HepG2 (cell line): ENCODE measurements at regions not wholly inside any gene's neighbourhood (a gene's known extent, or its start where the extent isn't known, plus 50 kb on each side); places are given as distances from the start of the nearest gene placed in this dataset.

ENCODE experiments used
- ARNTL ChIP-seq: sonication (generic); formaldehyde crosslinking; IDR thresholded peaks from 2 replicates; pipeline ENCODE4 v1.4.0; 2020; ENCODE audit warnings: mild to moderate bottlenecking, missing genetic modification reagents
- FOXC1 ChIP-seq: sonication (generic); formaldehyde crosslinking; IDR thresholded peaks from 2 replicates; pipeline ENCODE4 v1.8.0; 2022; ENCODE audit warnings: mild to moderate bottlenecking, missing genetic modification reagents, borderline replicate concordance
- GPN1 ChIP-seq: sonication (generic); formaldehyde crosslinking; IDR thresholded peaks from 2 replicates; pipeline ENCODE4 v1.5.1; 2020; ENCODE audit warnings: missing genetic modification reagents, borderline replicate concordance
- IRF2 ChIP-seq: IDR thresholded peaks from 2 replicates; pipeline ENCODE4 v1.6.1; 2018; ENCODE audit warnings: missing genetic modification reagents, missing compliant biosample characterization
- MIXL1 ChIP-seq: IDR thresholded peaks from 2 replicates; pipeline ENCODE4 v1.6.1; 2016
- MXD4 ChIP-seq: IDR thresholded peaks from 2 replicates; pipeline ENCODE4 v1.6.1; 2016; ENCODE audit warnings: mild to moderate bottlenecking, missing biosample characterization, missing genetic modification reagents
- NFYB ChIP-seq: sonication (generic); formaldehyde crosslinking; IDR thresholded peaks from 2 replicates; pipeline ENCODE4 v1.4.0; 2020; ENCODE audit warnings: missing genetic modification reagents
- PLSCR1 ChIP-seq: sonication (generic); formaldehyde crosslinking; IDR thresholded peaks from 2 replicates; pipeline ENCODE4 v1.5.0; 2020; ENCODE audit warnings: missing genetic modification reagents, mild to moderate bottlenecking, borderline replicate concordance
- PRDM10 ChIP-seq: sonication (generic); formaldehyde crosslinking; IDR thresholded peaks from 2 replicates; pipeline ENCODE4 v1.4.0; 2020; ENCODE audit warnings: low read depth, missing genetic modification reagents
- RBM22 ChIP-seq: fragments of 200-400 bp; formaldehyde crosslinking; optimal IDR thresholded peaks from 2 replicates; pipeline ENCODE3; 2017; ENCODE audit warnings: mild to moderate bottlenecking, low read length, moderate library complexity
- RFX1 ChIP-seq: fragments of 450-650 bp; IDR thresholded peaks from 2 replicates; pipeline ENCODE4 v1.6.1; 2017
- TFE3 ChIP-seq: IDR thresholded peaks from 2 replicates; pipeline ENCODE4 v1.6.1; 2016
- ZC3H13 ChIP-seq: sonication (generic); formaldehyde crosslinking; IDR thresholded peaks from 2 replicates; pipeline ENCODE4 v1.8.1; 2023; ENCODE audit warnings: mild to moderate bottlenecking, missing genetic modification reagents, moderate library complexity
- ZNF124 ChIP-seq: sonication (generic); formaldehyde crosslinking; IDR thresholded peaks from 2 replicates; pipeline ENCODE4 v1.4.0; 2020; ENCODE audit warnings: missing genetic modification reagents
- ZNF256 ChIP-seq: sonication (generic); formaldehyde crosslinking; conservative IDR thresholded peaks from 2 replicates; pipeline ENCODE4 v1.4.0; 2020; ENCODE audit warnings: missing genetic modification reagents
- ZNF326 ChIP-seq: sonication (generic); formaldehyde crosslinking; IDR thresholded peaks from 2 replicates; pipeline ENCODE4 v1.4.0; 2020; ENCODE audit warnings: missing genetic modification reagents, borderline replicate concordance
- ZNF605 ChIP-seq: sonication (generic); formaldehyde crosslinking; IDR thresholded peaks from 2 replicates; pipeline ENCODE4 v1.8.0; 2022; ENCODE audit warnings: mild to moderate bottlenecking, missing genetic modification reagents
- ZNF772 ChIP-seq: sonication (generic); formaldehyde crosslinking; IDR thresholded peaks from 2 replicates; pipeline ENCODE4 v1.5.0; 2020; ENCODE audit warnings: mild to moderate bottlenecking, missing genetic modification reagents
- ZSCAN12 ChIP-seq: sonication (generic); formaldehyde crosslinking; IDR thresholded peaks from 2 replicates; pipeline ENCODE4 v1.9.0; 2021; ENCODE audit warnings: mild to moderate bottlenecking, missing genetic modification reagents
- TF ChIP-seq, protein P1 (sequence below): sonication (generic); formaldehyde crosslinking; conservative IDR thresholded peaks from 2 replicates; pipeline ENCODE4 v1.4.0; 2020; ENCODE audit warnings: missing genetic modification reagents
- TF ChIP-seq, protein P2 (sequence below): sonication (generic); formaldehyde crosslinking; IDR thresholded peaks from 2 replicates; pipeline ENCODE4 v1.8.1; 2023; ENCODE audit warnings: mild to moderate bottlenecking, moderate library complexity, missing genetic modification reagents

DNA sequence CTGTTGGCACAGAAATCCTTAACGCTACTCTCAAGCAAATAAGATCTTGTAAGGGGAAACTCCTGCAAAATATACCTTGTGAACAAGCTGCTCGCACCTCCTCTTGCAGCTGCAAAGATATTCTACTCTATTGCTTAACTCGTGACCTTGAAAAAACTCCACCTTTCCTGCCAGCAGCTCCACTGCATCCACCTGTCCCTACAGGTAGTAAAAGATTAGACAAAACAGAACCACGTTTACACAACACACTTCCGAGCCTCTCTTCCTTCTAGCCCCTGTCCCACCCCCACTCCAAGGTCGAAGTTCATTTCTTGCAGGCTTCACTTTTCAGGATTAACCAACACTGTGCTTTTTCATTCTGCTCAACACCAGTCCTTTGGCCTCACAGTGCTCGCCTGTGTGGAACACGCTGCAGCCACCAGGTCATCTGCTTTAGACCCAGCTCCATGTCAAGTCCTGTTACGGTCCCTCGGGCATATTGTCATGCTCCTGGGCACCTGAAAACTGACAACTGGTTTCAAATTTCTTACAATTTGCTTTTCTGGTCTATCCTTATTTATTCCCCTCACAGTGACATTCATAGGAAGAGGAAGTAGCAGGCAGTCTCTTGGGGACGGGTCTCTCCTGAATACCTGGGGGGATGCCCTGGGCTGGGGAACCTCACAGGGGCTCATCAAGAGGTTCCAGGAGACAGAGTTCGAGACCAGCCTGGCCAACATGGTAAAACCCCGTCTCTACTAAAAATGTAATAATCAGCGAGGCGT, 165.8 kb upstream of the KLF14 start (continued):
- TF ChIP-seq PRDM10 (CRISPR knock-in tag): peak; percentile 53; the same call in 1 of the 2 replicates
- TF ChIP-seq ZNF256 (CRISPR knock-in tag): no peak
- peak; percentile 83; the same call in 1 of the 2 replicates for TF ChIP-seq ZNF772
- TF ChIP-seq, protein P1, sequence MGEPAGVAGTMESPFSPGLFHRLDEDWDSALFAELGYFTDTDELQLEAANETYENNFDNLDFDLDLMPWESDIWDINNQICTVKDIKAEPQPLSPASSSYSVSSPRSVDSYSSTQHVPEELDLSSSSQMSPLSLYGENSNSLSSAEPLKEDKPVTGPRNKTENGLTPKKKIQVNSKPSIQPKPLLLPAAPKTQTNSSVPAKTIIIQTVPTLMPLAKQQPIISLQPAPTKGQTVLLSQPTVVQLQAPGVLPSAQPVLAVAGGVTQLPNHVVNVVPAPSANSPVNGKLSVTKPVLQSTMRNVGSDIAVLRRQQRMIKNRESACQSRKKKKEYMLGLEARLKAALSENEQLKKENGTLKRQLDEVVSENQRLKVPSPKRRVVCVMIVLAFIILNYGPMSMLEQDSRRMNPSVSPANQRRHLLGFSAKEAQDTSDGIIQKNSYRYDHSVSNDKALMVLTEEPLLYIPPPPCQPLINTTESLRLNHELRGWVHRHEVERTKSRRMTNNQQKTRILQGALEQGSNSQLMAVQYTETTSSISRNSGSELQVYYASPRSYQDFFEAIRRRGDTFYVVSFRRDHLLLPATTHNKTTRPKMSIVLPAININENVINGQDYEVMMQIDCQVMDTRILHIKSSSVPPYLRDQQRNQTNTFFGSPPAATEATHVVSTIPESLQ (CRISPR knock-in tag): 0 out of 2 replicates have a peak, but pooled peaks have one; percentile 24
- TF ChIP-seq, protein P2, sequence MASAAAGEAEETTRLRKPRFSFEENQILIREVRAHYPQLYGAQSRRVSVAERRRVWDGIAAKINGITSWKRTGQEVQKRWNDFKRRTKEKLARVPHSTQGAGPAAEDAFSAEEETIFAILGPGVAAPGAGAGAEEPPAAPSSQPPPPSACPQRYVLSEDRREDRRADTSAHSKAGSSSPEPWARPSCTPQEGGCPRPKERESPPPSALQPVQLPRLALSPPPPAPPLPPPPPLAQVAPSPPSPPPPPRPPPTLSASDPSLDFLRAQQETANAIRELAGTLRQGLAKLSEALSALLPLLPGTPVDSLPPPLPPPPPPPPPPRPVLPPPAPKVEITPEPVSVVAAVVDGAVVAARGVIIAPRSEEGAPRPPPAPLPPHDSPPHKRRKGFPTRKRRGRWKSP (CRISPR knock-in tag): no peak
- TF ChIP-seq IRF2 (CRISPR knock-in tag): peak; percentile 85
- 0 out of 2 replicates have a peak, but pooled peaks have one; percentile 38 for TF ChIP-seq ZNF124 (CRISPR knock-in tag)
- no peak for TF ChIP-seq NFYB
- TF ChIP-seq TFE3: peak; percentile 89
- peak; percentile 96 for TF ChIP-seq MIXL1 (CRISPR knock-in tag)
- TF ChIP-seq ZNF605 (CRISPR knock-in tag): peak; percentile 95
- peak; percentile 93 for TF ChIP-seq ARNTL (CRISPR knock-in tag)
- peak; percentile 25 for TF ChIP-seq RBM22
- no peak for TF ChIP-seq ZC3H13
- no peak for TF ChIP-seq RFX1
- TF ChIP-seq GPN1 (CRISPR knock-in tag): no peak
- no peak for TF ChIP-seq FOXC1 (CRISPR knock-in tag)
- no peak for TF ChIP-seq ZNF326 (CRISPR knock-in tag)
- TF ChIP-seq MXD4 (CRISPR knock-in tag): peak; percentile 66; the same call in 1 of the 2 replicates
- peak; percentile 74; the same call in 1 of the 2 replicates for TF ChIP-seq ZSCAN12 (CRISPR knock-in tag)
- no peak for TF ChIP-seq PLSCR1 (CRISPR knock-in tag)
